GM12878 (cell line): ENCODE measurements at regions not wholly inside any gene's neighbourhood (a gene's known extent, or its start where the extent isn't known, plus 50 kb on each side); places are given as distances from the start of the nearest gene placed in this dataset.

Experiments
- ATAC-seq: fragments of 200-7000 bp; cut with Tn5 transposase; 3 replicates; pipeline ENCODE4 v1.9.1; 2020; ENCODE audit warnings: mild to moderate bottlenecking, moderate library complexity
- BruUV-seq: library from RNA; stranded (reverse); fragments of 400-500 nt; replicated peaks from 2 replicates; lab custom pipeline; 2021; lab: Mats Ljungman, UMichigan
- CTCF ChIA-PET: fragments of 300-600 bp; sonication (Branson Sonifier 250); formaldehyde crosslinking; extraction: SDS; loops from one replicate; lab custom pipeline; 2021; ENCODE audit warnings: inconsistent platforms; lab: Yijun Ruan, JAX
- POLR2A ChIA-PET: fragments of 350-600 bp; formaldehyde crosslinking; extraction: SDS; loops from one replicate; lab custom pipeline; 2021; ENCODE audit warnings: inconsistent platforms; lab: Charles Lee
- RAD21 ChIA-PET: fragments of 300-600 bp; sonication (Branson Sonifier 250); formaldehyde crosslinking; loops from one replicate; lab custom pipeline; 2023; ENCODE audit warnings: antibody characterized with exemption; ENCODE audit not compliant: unreplicated experiment; lab: Charles Lee
- SMC1A ChIA-PET: fragments of 300-600 bp; sonication (Branson Sonifier 250); formaldehyde crosslinking; loops from one replicate; lab custom pipeline; 2023; ENCODE audit not compliant: unreplicated experiment, uncharacterized antibody; lab: Charles Lee
- DNase-seq: peaks from one replicate; pipeline ENCODE4 v3.0.0-alpha.2; 2011; ENCODE audit warnings: low read depth, low spot score
- FAIRE-seq: peaks from 3 replicates; lab custom pipeline; 2011; peaks lifted over from hg19 to GRCh38; lab: Jason Lieb, UNC
- H2AFZ ChIP-seq: 2 replicates; pipeline ENCODE4 v1.6.0; 2011; ENCODE audit warnings: low read depth, low read length, control low read depth; ENCODE audit not compliant: control insufficient read depth
- H3K27ac ChIP-seq: 2 replicates; pipeline ENCODE4 v1.5.1; 2011; ENCODE audit warnings: control low read depth; ENCODE audit not compliant: control insufficient read depth, insufficient read depth
- H3K27me3 ChIP-seq, 2 experiments: replicated peaks in 1 of 2; 2 replicates each; pipeline versions ENCODE4 v1.6.0 to v1.6.1; 2011; ENCODE audit warnings: low read length in 1 of 2; ENCODE audit not compliant: control insufficient read depth in 2 of 2, insufficient read depth in 2 of 2
- H3K36me3 ChIP-seq, 2 experiments: 2 replicates each; pipeline ENCODE4 v1.5.1; 2011; ENCODE audit warnings: low read length in 1 of 2; ENCODE audit not compliant: control insufficient read depth in 2 of 2, insufficient read depth in 2 of 2
- H3K4me1 ChIP-seq: 2 replicates; pipeline ENCODE4 v1.6.1; 2011; ENCODE audit warnings: mild to moderate bottlenecking, low read length, moderate library complexity, mixed read lengths; ENCODE audit not compliant: control insufficient read depth, insufficient read depth
- H3K4me2 ChIP-seq: 2 replicates; pipeline ENCODE4 v1.6.0; 2011; ENCODE audit warnings: control low read depth; ENCODE audit not compliant: control insufficient read depth, insufficient read depth
- H3K4me3 ChIP-seq: fragments of 200-600 bp; sonication (generic); 2 replicates; pipeline ENCODE4 v1.5.1; 2016
- H3K79me2 ChIP-seq: 2 replicates; pipeline ENCODE4 v1.6.0; 2011; ENCODE audit warnings: low read length; ENCODE audit not compliant: control insufficient read depth, insufficient read depth
- H3K9ac ChIP-seq: 2 replicates; pipeline ENCODE4 v1.8.0; 2011; ENCODE audit warnings: low read length, control low read depth, mixed read lengths; ENCODE audit not compliant: control insufficient read depth, insufficient read depth
- H3K9me3 ChIP-seq: replicated peaks from 3 replicates; pipeline ENCODE4 v1.5.1; 2011; ENCODE audit warnings: mild to moderate bottlenecking, low read length; ENCODE audit not compliant: control insufficient read depth, insufficient read depth
- H4K20me1 ChIP-seq: 2 replicates; pipeline ENCODE4 v1.6.0; 2011; ENCODE audit not compliant: control insufficient read depth, insufficient read depth
- DPF2 ChIP-seq: fragments of 450-650 bp; IDR thresholded peaks from 2 replicates; pipeline ENCODE4 v1.6.1; 2017; ENCODE audit warnings: mild to moderate bottlenecking
- FOXM1 ChIP-seq: IDR thresholded peaks from 2 replicates; pipeline ENCODE4 v1.6.1; 2012; ENCODE audit warnings: low read depth, mild to moderate bottlenecking, inconsistent platforms, low read length, moderate library complexity
- NR2C1 ChIP-seq: fragments of 450-650 bp; IDR thresholded peaks from 2 replicates; pipeline ENCODE4 v1.6.1; 2017; ENCODE audit warnings: antibody characterized with exemption, mild to moderate bottlenecking, moderate library complexity
- RAD51 ChIP-seq: fragments of 450-650 bp; IDR thresholded peaks from 2 replicates; pipeline ENCODE4 v1.6.1; 2016; ENCODE audit warnings: moderate library complexity, mild to moderate bottlenecking, inconsistent platforms
- SMAD1 ChIP-seq: fragments of 450-650 bp; IDR thresholded peaks from 2 replicates; pipeline ENCODE4 v1.6.1; 2018; ENCODE audit warnings: mild to moderate bottlenecking, low read depth; ENCODE audit not compliant: partially characterized antibody
- SPI1 ChIP-seq: IDR thresholded peaks from 2 replicates; pipeline ENCODE4 v1.6.1; 2011; ENCODE audit warnings: low read depth, mild to moderate bottlenecking, low read length, moderate library complexity, borderline replicate concordance; ENCODE audit not compliant: insufficient read depth
- SREBF1 ChIP-seq: IDR thresholded peaks from 2 replicates; pipeline ENCODE4 v1.6.1; 2012; ENCODE audit warnings: mild to moderate bottlenecking, low read length
- TCF7 ChIP-seq: IDR thresholded peaks from 2 replicates; pipeline ENCODE4 v1.6.1; 2014; ENCODE audit warnings: antibody characterized with exemption, borderline replicate concordance
- YY1 ChIP-seq: IDR thresholded peaks from 2 replicates; pipeline ENCODE4 v1.6.1; 2011; ENCODE audit warnings: low read depth, mild to moderate bottlenecking, low read length
- WGBS: methylation state at CpG from one replicate; pipeline ENCODE4 v1.1.6; 2016; ENCODE audit warnings: low lambda C conversion rate; ENCODE audit not compliant: insufficient replicate concordance, insufficient coverage; ENCODE audit errors: missing lambda C conversion rate; 5-methylcytosine and 5-hydroxymethylcytosine counted together
- in situ Hi-C: fragments of 300-500 bp; cut with MboI; formaldehyde crosslinking; loops from 9 replicates; pipeline ENCODE4 v1.14.3; 2018; ENCODE audit warnings: mixed read lengths
- intact Hi-C: fragments of 100-400 bp; cut with micrococcal nuclease; formaldehyde crosslinking; loops from one replicate; pipeline ENCODE4 v1.14.2; 2022; ENCODE audit not compliant: unreplicated experiment
- TF ChIP-seq, protein P1 (sequence below): fragments of 450-650 bp; IDR thresholded peaks from 2 replicates; pipeline ENCODE4 v1.6.1; 2014; ENCODE audit warnings: mild to moderate bottlenecking
- TF ChIP-seq, protein P2 (sequence below): IDR thresholded peaks from 2 replicates; pipeline ENCODE4 v1.6.1; 2011; ENCODE audit warnings: mild to moderate bottlenecking, low read depth, low read length, moderate library complexity; ENCODE audit not compliant: insufficient replicate concordance

DNA sequence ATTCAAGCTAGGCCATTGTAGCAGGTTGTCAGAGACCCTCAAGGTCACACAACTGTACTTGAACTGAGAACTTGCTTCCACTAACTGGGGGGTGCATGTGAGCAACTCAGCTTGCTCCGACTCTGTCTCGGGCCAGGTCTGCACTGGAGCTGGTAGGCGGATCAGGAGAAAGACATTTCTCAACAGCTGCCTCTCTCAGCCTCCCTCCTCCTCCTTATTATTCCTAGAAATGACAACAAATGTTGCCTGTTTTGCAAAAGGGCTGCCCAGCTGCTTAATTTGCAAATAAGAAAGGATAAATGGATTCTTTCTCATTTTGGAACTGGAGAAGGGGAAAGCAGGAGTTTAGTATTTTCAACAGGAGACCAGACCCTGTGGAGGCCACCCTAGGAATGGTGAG lies 140.5 kb downstream of the RHOU start (continued):
- TF ChIP-seq, protein P1, sequence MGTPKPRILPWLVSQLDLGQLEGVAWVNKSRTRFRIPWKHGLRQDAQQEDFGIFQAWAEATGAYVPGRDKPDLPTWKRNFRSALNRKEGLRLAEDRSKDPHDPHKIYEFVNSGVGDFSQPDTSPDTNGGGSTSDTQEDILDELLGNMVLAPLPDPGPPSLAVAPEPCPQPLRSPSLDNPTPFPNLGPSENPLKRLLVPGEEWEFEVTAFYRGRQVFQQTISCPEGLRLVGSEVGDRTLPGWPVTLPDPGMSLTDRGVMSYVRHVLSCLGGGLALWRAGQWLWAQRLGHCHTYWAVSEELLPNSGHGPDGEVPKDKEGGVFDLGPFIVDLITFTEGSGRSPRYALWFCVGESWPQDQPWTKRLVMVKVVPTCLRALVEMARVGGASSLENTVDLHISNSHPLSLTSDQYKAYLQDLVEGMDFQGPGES = no peak
- TF ChIP-seq SPI1 = no peak
- no peak for TF ChIP-seq NR2C1

DNA sequence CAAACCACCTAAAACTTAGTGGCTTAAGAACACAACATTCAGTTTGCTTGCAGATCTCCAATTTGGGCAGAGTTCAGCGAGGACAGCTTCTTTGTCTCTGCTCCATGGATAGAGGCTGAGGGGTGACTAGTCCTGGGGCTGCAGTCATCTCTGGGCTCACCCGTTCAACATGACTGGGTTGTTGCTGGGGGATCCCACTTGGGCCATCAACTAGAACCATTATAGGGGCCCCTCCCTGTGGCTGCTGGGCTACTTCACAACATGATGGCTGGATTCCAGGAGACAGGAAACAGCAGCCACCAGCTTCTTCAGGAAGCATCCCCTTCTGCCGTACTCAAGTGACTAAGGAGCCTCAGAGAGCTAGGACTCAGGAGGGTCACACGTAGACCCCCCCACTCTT lies 140.9 kb downstream of the RHOU start:
- ATAC-seq (no peak), FAIRE-seq (no peak), DNase-seq (no peak)
- POLR2A ChIA-PET = no interaction called here
- in situ Hi-C loops = no loop called here
- TF ChIP-seq, protein P2, sequence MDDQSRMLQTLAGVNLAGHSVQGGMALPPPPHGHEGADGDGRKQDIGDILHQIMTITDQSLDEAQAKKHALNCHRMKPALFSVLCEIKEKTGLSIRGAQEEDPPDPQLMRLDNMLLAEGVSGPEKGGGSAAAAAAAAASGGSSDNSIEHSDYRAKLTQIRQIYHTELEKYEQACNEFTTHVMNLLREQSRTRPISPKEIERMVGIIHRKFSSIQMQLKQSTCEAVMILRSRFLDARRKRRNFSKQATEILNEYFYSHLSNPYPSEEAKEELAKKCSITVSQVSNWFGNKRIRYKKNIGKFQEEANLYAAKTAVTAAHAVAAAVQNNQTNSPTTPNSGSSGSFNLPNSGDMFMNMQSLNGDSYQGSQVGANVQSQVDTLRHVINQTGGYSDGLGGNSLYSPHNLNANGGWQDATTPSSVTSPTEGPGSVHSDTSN = no peak
- TF ChIP-seq FOXM1 (no peak), SMAD1 (no peak), TCF7 (no peak), DPF2 (no peak), YY1 (no peak), RAD51 (no peak), SREBF1 (no peak)
- no peaks in the 10 kb centered on the region for H4K20me1 ChIP-seq
- 24% methylated on average over 4 of the region's 4 CpGs for WGBS
- no peaks in the 10 kb centered on the region for H3K9me3 ChIP-seq
- no peak overlapping the region for H2AFZ ChIP-seq
- peaks cover 0 to 2% of the 10 kb centered on the region in 2 experiments; a peak in 3 of 4 replicates for H3K27me3 ChIP-seq
- no peak overlapping the region for H3K4me3 ChIP-seq
- no peaks in the 10 kb centered on the region for H3K4me1 ChIP-seq
- no peak overlapping the region for H3K27ac ChIP-seq
- SMC1A ChIA-PET = no interaction called here
- intact Hi-C loops = no loop called here
- no peak overlapping the region for H3K9ac ChIP-seq
- no peaks in the 10 kb centered on the region for H3K36me3 ChIP-seq
- RAD21 ChIA-PET = no interaction called here
- no TSS peak for BruUV-seq
- H3K79me2 ChIP-seq = no peaks in the 10 kb centered on the region
- CTCF ChIA-PET = interaction anchor here (0.8 kb wide), 1 partner anchor 103 kb away, joined by 3 read pairs; no protein-coding TSS in a partner anchor
- no peak overlapping the region for H3K4me2 ChIP-seq
